C4-2B (cell line): ENCODE measurements at regions not wholly inside any gene's neighbourhood (a gene's known extent, or its start where the extent isn't known, plus 50 kb on each side); places are given as distances from the start of the nearest gene placed in this dataset.

ENCODE experiments used
- CTCF ChIP-seq: fragments of 450-650 bp; conservative IDR thresholded peaks from 2 replicates; pipeline ENCODE4 v1.5.1; 2017; ENCODE audit warnings: mild to moderate bottlenecking
- ZFX ChIP-seq: fragments of 450-650 bp; IDR thresholded peaks from 2 replicates; pipeline ENCODE4 v1.6.1; 2017

DNA sequence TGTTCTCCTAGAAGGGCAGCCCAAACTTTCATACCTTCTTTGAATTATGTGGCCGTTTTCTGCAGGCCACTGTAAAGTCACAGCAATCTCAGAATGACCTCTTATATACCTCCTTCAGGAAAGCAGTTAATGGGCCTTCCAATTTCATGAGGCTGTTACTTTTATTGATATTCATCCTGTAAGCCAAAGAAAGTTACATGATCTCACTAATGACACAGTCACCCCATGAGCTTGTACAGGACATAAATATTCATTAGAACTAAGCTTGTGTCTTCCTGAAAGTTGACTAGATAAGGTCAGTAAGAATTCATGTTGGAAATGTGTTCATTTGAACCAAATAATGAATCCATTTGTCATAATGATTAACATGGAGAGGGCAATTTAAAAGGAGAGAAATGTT, 283.1 kb upstream of the NWD2 start:
- no peak for TF ChIP-seq CTCF
- no peak for TF ChIP-seq ZFX
